Sigmoid colon (tissue), 4 donors: ENCODE measurements at regions not wholly inside any gene's neighbourhood (a gene's known extent, or its start where the extent isn't known, plus 50 kb on each side); places are given as distances from the start of the nearest gene placed in this dataset.

Experiments used
- CTCF ChIP-seq, 4 experiments: fragments of 450-650 bp in 3 of 4; fragments of 200-600 bp in 1 of 4; IDR thresholded peaks; one replicate each; pipeline ENCODE4 v1.5.1; 2016 to 2019; ENCODE audit warnings: antibody characterized with exemption in 4 of 4, mild to moderate bottlenecking in 3 of 4, moderate library complexity in 2 of 4
- EP300 ChIP-seq, 4 donors: sonication (generic); formaldehyde crosslinking; IDR thresholded peaks; one replicate each; pipeline ENCODE4 v1.6.1; 2017; ENCODE audit warnings: antibody characterized with exemption in 4 of 4
- POLR2A ChIP-seq, 2 donors: fragments of 450-650 bp; IDR thresholded peaks; one replicate each; pipeline ENCODE4 v1.6.1; 2016; ENCODE audit warnings: antibody characterized with exemption in 2 of 2, mild to moderate bottlenecking in 2 of 2, moderate library complexity in 2 of 2
- POLR2AphosphoS5 ChIP-seq, 4 donors: sonication (generic); formaldehyde crosslinking; IDR thresholded peaks; one replicate each; pipeline ENCODE4 v1.6.1; 2017; ENCODE audit warnings: antibody characterized with exemption in 4 of 4

- TF ChIP-seq CTCF (IDR thresholded peaks at IDR 0.05) (no peak), EP300 (IDR thresholded peaks at IDR 0.05) (no peak), POLR2A (IDR thresholded peaks at IDR 0.05) (no peak), POLR2AphosphoS5 (IDR thresholded peaks at IDR 0.05) (no peak)
Observed at GRCh38 chr2:121881950-121882349, 126.5 kb downstream of the TSN start.
